H1 (cell line): ENCODE measurements at regions not wholly inside any gene's neighbourhood (a gene's known extent, or its start where the extent isn't known, plus 50 kb on each side); places are given as distances from the start of the nearest gene placed in this dataset.

Source experiments
- CTCF ChIA-PET: fragments of 300-600 bp; sonication (Branson Sonifier 250); formaldehyde crosslinking; loops from one replicate; lab custom pipeline; 2021; ENCODE audit not compliant: partially characterized antibody; lab: Charles Lee
- POLR2A ChIA-PET: fragments of 300-600 bp; sonication (Branson Sonifier 250); formaldehyde crosslinking; loops from one replicate; lab custom pipeline; 2021; ENCODE audit warnings: inconsistent platforms; ENCODE audit not compliant: partially characterized antibody; lab: Charles Lee
- DNase-seq, 2 experiments: peaks; one replicate each; pipeline versions ENCODE4 v3.0.0 to v3.0.0-alpha.2; 2010 to 2022; ENCODE audit warnings: low spot score in 2 of 2, low read depth in 1 of 2, mixed read lengths in 1 of 2
- FAIRE-seq: peaks from 2 replicates; lab custom pipeline; 2011; peaks lifted over from hg19 to GRCh38; lab: Jason Lieb, UNC
- H2AFZ ChIP-seq: 2 replicates; pipeline ENCODE4 v1.8.1; 2012; ENCODE audit warnings: low read length, inconsistent platforms
- H2AK5ac ChIP-seq: 2 replicates; pipeline ENCODE4 v1.6.1; 2013; ENCODE audit warnings: low read depth, low read length
- H2BK120ac ChIP-seq: replicated peaks from 2 replicates; pipeline ENCODE3; 2013; ENCODE audit warnings: low read depth, low read length, inconsistent platforms
- H2BK12ac ChIP-seq: 2 replicates; pipeline ENCODE4 v1.6.1; 2013; ENCODE audit warnings: low read depth, low read length
- H2BK15ac ChIP-seq: 2 replicates; pipeline ENCODE4 v1.6.1; 2013; ENCODE audit warnings: low read length
- H2BK20ac ChIP-seq: 2 replicates; pipeline ENCODE4 v1.6.1; 2013; ENCODE audit warnings: low read length
- H2BK5ac ChIP-seq: 2 replicates; pipeline ENCODE4 v1.6.1; 2013; ENCODE audit warnings: low read depth, low read length
- H3K14ac ChIP-seq: 2 replicates; pipeline ENCODE4 v1.6.1; 2013; ENCODE audit warnings: inconsistent platforms; ENCODE audit not compliant: insufficient read length
- H3K18ac ChIP-seq: 2 replicates; pipeline ENCODE4 v1.6.1; 2013; ENCODE audit warnings: low read length; ENCODE audit errors: extremely low read depth
- H3K23ac ChIP-seq: 2 replicates; pipeline ENCODE4 v1.6.1; 2013; ENCODE audit warnings: inconsistent platforms; ENCODE audit not compliant: insufficient read length
- H3K23me2 ChIP-seq: 2 replicates; pipeline ENCODE4 v1.6.1; 2013; ENCODE audit warnings: low read depth, low read length
- H3K27ac ChIP-seq: 2 replicates; pipeline ENCODE4 v1.6.1; 2011; ENCODE audit warnings: low read depth, low read length, inconsistent platforms
- H3K27me3 ChIP-seq, 4 experiments: replicated peaks in 1 of 4; 1 replicate in 1 of 4; 2 replicates in 3 of 4; pipeline versions ENCODE4 v1.6.1 to v1.8.1; 2011 to 2013; ENCODE audit warnings: low read length in 3 of 4, mild to moderate bottlenecking in 3 of 4, inconsistent platforms in 2 of 4, mixed read lengths in 2 of 4, moderate library complexity in 1 of 4; ENCODE audit not compliant: control insufficient read depth in 3 of 4, insufficient read depth in 3 of 4; ENCODE audit errors: extremely low read depth in 1 of 4
- H3K36me3 ChIP-seq, 4 experiments: 2 replicates each; pipeline versions ENCODE4 v1.6.1 to v1.8.1; 2011 to 2013; ENCODE audit warnings: mild to moderate bottlenecking in 4 of 4, low read length in 3 of 4, moderate library complexity in 2 of 4, control low read depth in 1 of 4, inconsistent platforms in 1 of 4; ENCODE audit not compliant: insufficient read depth in 4 of 4, control insufficient read depth in 2 of 4
- H3K4ac ChIP-seq: replicated peaks from 2 replicates; pipeline ENCODE3; 2013; ENCODE audit warnings: low read length, low read depth, mixed read lengths, inconsistent platforms; ENCODE audit not compliant: insufficient read length
- H3K4me1 ChIP-seq, 4 experiments: replicated peaks in 1 of 4; 1 replicate in 1 of 4; 2 replicates in 3 of 4; pipeline versions ENCODE4 v1.6.1 to v1.8.1; 2011 to 2013; ENCODE audit warnings: low read length in 3 of 4, inconsistent platforms in 2 of 4, mixed read lengths in 1 of 4; ENCODE audit not compliant: insufficient read depth in 4 of 4, control insufficient read depth in 3 of 4
- H3K4me2 ChIP-seq, 2 experiments: 2 replicates each; pipeline versions ENCODE4 v1.6.1 to v1.8.1; 2011 to 2013; ENCODE audit warnings: low read depth in 2 of 2, low read length in 2 of 2, control low read depth in 1 of 2, inconsistent platforms in 1 of 2, mild to moderate bottlenecking in 1 of 2; ENCODE audit not compliant: insufficient read depth in 1 of 2
- H3K4me3 ChIP-seq, 4 experiments: fragments of 200-600, 300-600 bp in 1 of 4; sonication (generic), shearing (Covaris generic), sonication (Bioruptor Twin) in 1 of 4; 2 replicates each; pipeline versions ENCODE4 v1.5.1 to v1.8.1; 2011 to 2016; ENCODE audit warnings: low read length in 4 of 4, low read depth in 3 of 4, control low read depth in 2 of 4, inconsistent platforms in 2 of 4, mild to moderate bottlenecking in 2 of 4, mixed read lengths in 1 of 4, moderate library complexity in 1 of 4; ENCODE audit not compliant: insufficient read depth in 2 of 4; ENCODE audit errors: extremely low read depth in 1 of 4
- H3K56ac ChIP-seq: replicated peaks from 2 replicates; pipeline ENCODE3; 2013; ENCODE audit warnings: low read depth, mild to moderate bottlenecking, mixed read lengths, low read length, inconsistent platforms; ENCODE audit not compliant: insufficient read length
- H3K79me1 ChIP-seq: 2 replicates; pipeline ENCODE4 v1.6.1; 2013; ENCODE audit warnings: low read depth, low read length, control low read depth
- H3K79me2 ChIP-seq, 2 experiments: 2 replicates each; pipeline versions ENCODE4 v1.6.1 to v1.8.1; 2012 to 2013; ENCODE audit warnings: low read length in 2 of 2, mild to moderate bottlenecking in 2 of 2, inconsistent platforms in 1 of 2; ENCODE audit not compliant: insufficient read depth in 2 of 2, control insufficient read depth in 1 of 2
- H3K9ac ChIP-seq, 4 experiments: replicated peaks in 1 of 4; 1 replicate in 1 of 4; 2 replicates in 3 of 4; pipeline versions ENCODE4 v1.6.1 to v1.8.1; 2011 to 2013; ENCODE audit warnings: low read depth in 3 of 4, low read length in 3 of 4, control low read depth in 2 of 4, mild to moderate bottlenecking in 2 of 4, moderate library complexity in 2 of 4, inconsistent platforms in 1 of 4; ENCODE audit errors: extremely low read depth in 1 of 4
- H3K9me3 ChIP-seq, 2 experiments: 2 replicates each; pipeline versions ENCODE4 v1.6.1 to v1.8.1; 2012 to 2013; ENCODE audit warnings: mild to moderate bottlenecking in 2 of 2, moderate library complexity in 2 of 2, control low read depth in 1 of 2, inconsistent platforms in 1 of 2, low read depth in 1 of 2, low read length in 1 of 2, mixed read lengths in 1 of 2; ENCODE audit not compliant: insufficient read depth in 2 of 2
- H4K20me1 ChIP-seq, 2 experiments: replicated peaks in 1 of 2; 2 replicates each; pipeline versions ENCODE3 to v1.8.1; 2011 to 2013; ENCODE audit warnings: inconsistent platforms in 2 of 2, low read length in 2 of 2, mild to moderate bottlenecking in 1 of 2; ENCODE audit not compliant: insufficient read depth in 2 of 2, control insufficient read depth in 1 of 2
- H4K5ac ChIP-seq: 2 replicates; pipeline ENCODE4 v1.6.1; 2013; ENCODE audit warnings: low read length, low read depth, mixed read lengths, inconsistent platforms; ENCODE audit not compliant: insufficient read length
- H4K8ac ChIP-seq: 2 replicates; pipeline ENCODE4 v1.8.0; 2013; ENCODE audit warnings: mild to moderate bottlenecking, moderate library complexity, low read length, inconsistent platforms; ENCODE audit not compliant: insufficient read depth; ENCODE audit errors: extremely low read depth
- H4K91ac ChIP-seq: replicated peaks from 2 replicates; pipeline ENCODE3; 2013; ENCODE audit warnings: low read length, mixed read lengths, inconsistent platforms; ENCODE audit not compliant: insufficient read length
- BRCA1 ChIP-seq: IDR thresholded peaks from 2 replicates; pipeline ENCODE4 v1.6.1; 2012; ENCODE audit warnings: low read depth, low read length, improper control_type of control experiment
- GTF2F1 ChIP-seq: IDR thresholded peaks from 2 replicates; pipeline ENCODE4 v1.6.1; 2012; ENCODE audit warnings: low read depth, low read length, improper control_type of control experiment, borderline replicate concordance
- KDM4A ChIP-seq: IDR thresholded peaks from one replicate; pipeline ENCODE4 v1.7.1; 2012; ENCODE audit warnings: low read depth, mild to moderate bottlenecking, moderate library complexity, low read length, inconsistent platforms; ENCODE audit not compliant: severe bottlenecking
- KDM5A ChIP-seq: fragments of 200-600 bp; IDR thresholded peaks from 2 replicates; pipeline ENCODE4 v1.7.1; 2012; ENCODE audit warnings: mild to moderate bottlenecking, low read length, inconsistent platforms, mixed read lengths
- MAX ChIP-seq: IDR thresholded peaks from 2 replicates; pipeline ENCODE4 v1.6.1; 2012; ENCODE audit warnings: inconsistent platforms
- RBBP5 ChIP-seq: IDR thresholded peaks from 2 replicates; pipeline ENCODE4 v1.7.1; 2012; ENCODE audit warnings: low read depth, mild to moderate bottlenecking, inconsistent platforms, low read length, moderate library complexity, borderline replicate concordance
- RFX5 ChIP-seq: IDR thresholded peaks from 2 replicates; pipeline ENCODE4 v1.6.1; 2011; ENCODE audit warnings: low read depth, low read length, improper control_type of control experiment, borderline replicate concordance
- SP1 ChIP-seq: IDR thresholded peaks from 2 replicates; pipeline ENCODE4 v1.6.1; 2011; ENCODE audit warnings: low read depth, low read length
- SRF ChIP-seq: IDR thresholded peaks from 2 replicates; pipeline ENCODE4 v1.6.1; 2011; ENCODE audit warnings: mild to moderate bottlenecking, low read depth, low read length, moderate library complexity
- TCF12 ChIP-seq: IDR thresholded peaks from 2 replicates; pipeline ENCODE4 v1.6.1; 2011; ENCODE audit warnings: low read depth, mild to moderate bottlenecking, low read length
- YY1 ChIP-seq: IDR thresholded peaks from 2 replicates; pipeline ENCODE4 v1.6.1; 2011; ENCODE audit warnings: low read depth, mild to moderate bottlenecking, low read length
- ZNF274 ChIP-seq: IDR thresholded peaks from 2 replicates; pipeline ENCODE4 v1.7.0; 2012; ENCODE audit warnings: low read length, borderline replicate concordance; ENCODE audit errors: extremely low read depth
- WGBS, 2 experiments: shearing (Covaris generic) in 1 of 2; methylation state at CpG; one replicate each; pipeline versions ENCODE4 v1.1.6 to v1.1.7; 2013 to 2015; ENCODE audit warnings: low lambda C conversion rate in 2 of 2, mixed read lengths in 2 of 2, inconsistent platforms in 1 of 2, low coverage in 1 of 2, missing lambda C conversion rate in 1 of 2; ENCODE audit not compliant: insufficient replicate concordance in 2 of 2, insufficient coverage in 1 of 2, insufficient read length in 1 of 2; ENCODE audit errors: extremely low coverage in 1 of 2, missing lambda C conversion rate in 1 of 2; 5-methylcytosine and 5-hydroxymethylcytosine counted together

- no peak overlapping the region for H2AK5ac ChIP-seq
- DNase-seq (no peak), FAIRE-seq (no peak)
- no peak overlapping the region for H3K14ac ChIP-seq
- no peak overlapping the region for H2BK120ac ChIP-seq
- H3K4me3 ChIP-seq: no peak overlapping the region
- H3K4ac ChIP-seq: no peak overlapping the region
- TF ChIP-seq GTF2F1: no peak
- TF ChIP-seq TCF12: no peak
- no peak for TF ChIP-seq RBBP5
- TF ChIP-seq BRCA1: no peak
- TF ChIP-seq RFX5: no peak
- TF ChIP-seq ZNF274: no peak
- TF ChIP-seq SP1: no peak
- no peak for TF ChIP-seq YY1
- TF ChIP-seq SRF: no peak
- no peak for TF ChIP-seq MAX
- no peak for TF ChIP-seq KDM5A
- no peak for TF ChIP-seq KDM4A
- H3K79me1 ChIP-seq: no peaks in the 10 kb centered on the region
- ChIA-PET CTCF (interaction anchor here (0.6 to 1.1 kb wide), 3 partner anchors 21 to 84 kb away, joined by 3 to 4 read pairs (median 3); no protein-coding TSS in a partner anchor), POLR2A (no interaction called here)
- no peaks in the 10 kb centered on the region for H3K4me1 ChIP-seq
- no peak overlapping the region for H3K23ac ChIP-seq
- no peaks in the 10 kb centered on the region for H3K36me3 ChIP-seq
- no peaks in the 10 kb centered on the region for H4K20me1 ChIP-seq
- H3K18ac ChIP-seq: no peak overlapping the region
- no peak overlapping the region for H2AFZ ChIP-seq
- no peak overlapping the region for H2BK12ac ChIP-seq
- H2BK20ac ChIP-seq: no peak overlapping the region
- no peaks in the 10 kb centered on the region for H3K23me2 ChIP-seq
- H4K5ac ChIP-seq: no peak overlapping the region
- H3K9me3 ChIP-seq: no peaks in the 10 kb centered on the region
- H3K79me2 ChIP-seq: no peaks in the 10 kb centered on the region
- no peaks in the 10 kb centered on the region for H3K27me3 ChIP-seq
- H3K4me2 ChIP-seq: no peak overlapping the region
- H2BK5ac ChIP-seq: no peak overlapping the region
- no peak overlapping the region for H2BK15ac ChIP-seq
- WGBS, 2 experiments: 90% methylated on average over 7 of the region's 7 CpGs; no CpG with 5 or more reads in 1 of the 2 experiments
- no peak overlapping the region for H3K27ac ChIP-seq
- no peak overlapping the region for H3K9ac ChIP-seq
- no peak overlapping the region for H3K56ac ChIP-seq
- no peak overlapping the region for H4K91ac ChIP-seq
- no peak overlapping the region for H4K8ac ChIP-seq
These were observed 78.0 kb downstream of the DKK1 start for GRCh38 chr10:52391927-52392602.
